ENCODE measurements at regions not wholly inside any gene's neighbourhood (a gene's known extent, or its start where the extent isn't known, plus 50 kb on each side); places are given as distances from the start of the nearest gene placed in this dataset.

DNA sequence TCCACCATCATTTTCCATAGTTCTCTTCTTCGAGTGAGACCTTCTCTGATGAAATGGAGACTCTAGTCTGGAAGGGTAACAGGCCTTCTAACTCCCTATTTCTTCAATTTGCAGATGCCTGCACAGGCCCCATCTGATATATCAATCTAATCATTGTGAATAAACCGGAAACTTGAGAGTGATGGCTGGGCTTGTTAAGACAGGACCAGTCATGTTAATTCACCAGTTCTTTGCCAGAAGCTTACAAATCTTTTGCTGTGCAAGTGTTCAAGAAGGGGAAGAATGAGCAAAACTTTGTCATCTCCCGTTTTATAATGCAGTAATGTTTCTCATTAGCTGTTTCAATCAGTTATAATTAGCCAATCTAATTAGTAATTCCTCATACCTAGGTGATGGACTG is 1561.3 kb upstream of the GOT2 start:
- TF ChIP-seq, protein P1, sequence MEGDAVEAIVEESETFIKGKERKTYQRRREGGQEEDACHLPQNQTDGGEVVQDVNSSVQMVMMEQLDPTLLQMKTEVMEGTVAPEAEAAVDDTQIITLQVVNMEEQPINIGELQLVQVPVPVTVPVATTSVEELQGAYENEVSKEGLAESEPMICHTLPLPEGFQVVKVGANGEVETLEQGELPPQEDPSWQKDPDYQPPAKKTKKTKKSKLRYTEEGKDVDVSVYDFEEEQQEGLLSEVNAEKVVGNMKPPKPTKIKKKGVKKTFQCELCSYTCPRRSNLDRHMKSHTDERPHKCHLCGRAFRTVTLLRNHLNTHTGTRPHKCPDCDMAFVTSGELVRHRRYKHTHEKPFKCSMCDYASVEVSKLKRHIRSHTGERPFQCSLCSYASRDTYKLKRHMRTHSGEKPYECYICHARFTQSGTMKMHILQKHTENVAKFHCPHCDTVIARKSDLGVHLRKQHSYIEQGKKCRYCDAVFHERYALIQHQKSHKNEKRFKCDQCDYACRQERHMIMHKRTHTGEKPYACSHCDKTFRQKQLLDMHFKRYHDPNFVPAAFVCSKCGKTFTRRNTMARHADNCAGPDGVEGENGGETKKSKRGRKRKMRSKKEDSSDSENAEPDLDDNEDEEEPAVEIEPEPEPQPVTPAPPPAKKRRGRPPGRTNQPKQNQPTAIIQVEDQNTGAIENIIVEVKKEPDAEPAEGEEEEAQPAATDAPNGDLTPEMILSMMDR (IDR thresholded peaks at IDR 0.05; ENCODE audit: low read depth, low read length): no peak
- H3K9me3 ChIP-seq (ENCODE audit: severe bottlenecking): no peaks in the 10 kb centered on the region
- no peak for DNase-seq

DNA sequence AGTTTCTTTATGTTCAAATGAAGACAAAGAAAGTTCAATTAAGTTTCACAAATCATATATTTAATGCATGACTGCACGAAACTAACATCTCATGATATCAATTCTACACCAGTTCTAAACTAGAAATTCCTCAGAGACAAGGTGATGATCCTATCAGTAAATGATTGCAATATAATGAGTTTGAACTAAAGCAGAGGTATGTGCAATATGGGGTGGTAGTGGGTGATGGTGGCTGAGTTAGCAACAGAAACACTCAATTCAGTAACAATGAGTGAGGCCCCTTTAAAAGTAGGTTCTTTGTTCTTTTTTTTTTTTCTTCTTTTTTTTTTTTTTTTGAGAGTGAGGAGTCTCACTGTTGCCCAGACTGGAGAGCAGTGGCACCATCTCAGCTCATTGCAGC is 1551.7 kb upstream of the GOT2 start:
- TF ChIP-seq, protein P1 (IDR thresholded peaks at IDR 0.05; ENCODE audit: low read depth, low read length): no peak
- H3K27me3 ChIP-seq (ENCODE audit: insufficient read depth, low read depth, severe bottlenecking): no peaks in the 10 kb centered on the region
- no peak for DNase-seq
- H3K36me3 ChIP-seq: no peaks in the 10 kb centered on the region
- H3K4me3 ChIP-seq (ENCODE audit: low read depth, low read length): no peak overlapping the region
- no peak overlapping the region for H3K27ac ChIP-seq
- no peaks in the 10 kb centered on the region for H3K9me3 ChIP-seq (ENCODE audit: severe bottlenecking)

More for the DNA sequence above, 1561.3 kb upstream of the GOT2 start:
- Histone ChIP-seq H3K36me3 (no peaks in the 10 kb centered on the region), H3K4me3 (ENCODE audit: low read depth, low read length) (no peak overlapping the region), H3K27ac (no peak overlapping the region), H3K27me3 (ENCODE audit: insufficient read depth, low read depth, severe bottlenecking) (no peaks in the 10 kb centered on the region)

GRCh38 chr16:60279061-60279665 is 1545.0 kb upstream of the GOT2 start:
- Histone ChIP-seq H3K36me3 (no peaks in the 10 kb centered on the region), H3K27me3 (ENCODE audit: insufficient read depth, low read depth, severe bottlenecking) (no peaks in the 10 kb centered on the region), H3K4me3 (ENCODE audit: low read depth, low read length) (no peak overlapping the region), H3K27ac (no peak overlapping the region), H3K9me3 (ENCODE audit: severe bottlenecking) (no peaks in the 10 kb centered on the region)
- DNase-seq: no peak
- TF ChIP-seq, protein P1 (IDR thresholded peaks at IDR 0.05; ENCODE audit: low read depth, low read length): no peak

DNA sequence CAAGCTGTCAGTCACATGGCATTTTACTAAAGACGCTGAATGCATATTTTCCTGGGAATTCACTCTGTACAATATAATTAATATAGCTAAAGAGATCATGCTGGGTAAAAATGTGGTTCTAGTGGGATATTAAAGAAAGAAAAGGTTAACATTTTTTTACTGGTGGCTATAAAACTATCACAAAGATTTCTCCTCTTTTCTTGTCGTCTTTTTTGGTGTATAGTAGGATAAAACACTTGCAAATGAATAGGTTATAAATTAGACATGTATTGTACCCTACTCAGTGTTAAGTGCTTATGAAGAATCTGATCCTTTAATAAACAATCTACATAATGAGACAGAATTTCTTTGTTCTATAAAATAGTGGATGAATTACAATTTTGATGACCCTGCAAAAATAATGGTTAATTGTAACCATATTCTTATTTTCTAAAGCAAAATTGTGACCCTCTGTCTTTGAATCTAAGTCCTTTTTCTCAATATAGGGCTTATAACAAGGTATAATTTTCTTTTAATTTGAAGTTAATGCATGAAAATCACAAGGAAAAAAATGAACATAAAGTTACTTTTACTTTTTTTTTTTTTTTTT is 1540.4 kb upstream of the GOT2 start:
- H3K36me3 ChIP-seq: no peaks in the 10 kb centered on the region
- no peak overlapping the region for H3K4me3 ChIP-seq (ENCODE audit: low read depth, low read length)
- TF ChIP-seq, protein P1 (IDR thresholded peaks at IDR 0.05; ENCODE audit: low read depth, low read length): no peak
- H3K27me3 ChIP-seq (ENCODE audit: insufficient read depth, low read depth, severe bottlenecking): no peaks in the 10 kb centered on the region
- no peak for DNase-seq
- no peaks in the 10 kb centered on the region for H3K9me3 ChIP-seq (ENCODE audit: severe bottlenecking)
- H3K27ac ChIP-seq: no peak overlapping the region

DNA sequence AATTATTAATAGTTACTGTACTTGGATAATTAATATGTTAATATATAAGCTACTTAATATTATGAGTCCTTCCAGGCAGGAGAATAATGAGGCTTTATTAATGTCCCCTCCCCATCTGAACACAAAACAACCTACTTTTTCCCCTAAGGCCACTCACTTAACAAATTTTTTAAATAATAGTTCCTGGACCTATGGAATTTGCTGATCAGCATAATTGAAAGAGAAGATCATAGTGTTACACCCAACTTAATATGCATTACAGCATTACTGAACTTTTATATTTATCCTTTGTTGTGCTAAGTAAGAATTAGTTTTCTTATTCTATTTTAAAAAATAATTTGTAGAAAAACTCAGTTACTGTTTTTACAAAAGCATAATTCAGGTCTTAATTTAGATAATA is 1537.7 kb upstream of the GOT2 start:
- Histone ChIP-seq H3K4me3 (ENCODE audit: low read depth, low read length) (no peak overlapping the region), H3K27ac (no peak overlapping the region), H3K9me3 (ENCODE audit: severe bottlenecking) (no peaks in the 10 kb centered on the region), H3K36me3 (no peaks in the 10 kb centered on the region), H3K27me3 (ENCODE audit: insufficient read depth, low read depth, severe bottlenecking) (no peaks in the 10 kb centered on the region)
- no peak for DNase-seq
- TF ChIP-seq, protein P1 (IDR thresholded peaks at IDR 0.05; ENCODE audit: low read depth, low read length): no peak

All from WERI-Rb-1 (cell line).